ENCODE measurements at regions not wholly inside any gene's neighbourhood (a gene's known extent, or its start where the extent isn't known, plus 50 kb on each side); places are given as distances from the start of the nearest gene placed in this dataset.

GRCh38 chr20:1844325-1845162, 50.7 kb upstream of the SIRPA start:
- Histone ChIP-seq H3K9ac (ENCODE audit: insufficient read depth, low read depth, low read length) (no peak overlapping the region), H3K4me3 (replicated peaks in 1 of 3; ENCODE audit: insufficient read depth in 1 of 3, low read depth in 2 of 3, low read length in 3 of 3) (no peak overlapping the region), H3K27ac (ENCODE audit: extremely low read length, insufficient read depth, low read length) (no peak overlapping the region), H3K27me3 (ENCODE audit: control insufficient read depth in 1 of 2, insufficient read depth in 2 of 2, low read length in 2 of 2) (no peaks in the 10 kb centered on the region), H2AFZ (ENCODE audit: low read length) (no peak overlapping the region), H3K9me3 (ENCODE audit: low read length) (no peaks in the 10 kb centered on the region), H3K79me2 (ENCODE audit: insufficient read depth, low read length) (no peaks in the 10 kb centered on the region), H3K4me1 (ENCODE audit: insufficient read depth, low read length) (peaks cover 11% of the 10 kb centered on the region; the same call in 1 of the 2 replicates), H3K4me2 (ENCODE audit: low read depth, low read length) (no peak overlapping the region), H4K20me1 (ENCODE audit: insufficient read depth, low read length) (no peaks in the 10 kb centered on the region), H3K36me3 (replicated peaks in 1 of 2; ENCODE audit: control insufficient read depth in 1 of 2, insufficient read depth in 2 of 2, low read length in 2 of 2) (no peaks in the 10 kb centered on the region)
- no peak for TF ChIP-seq SIN3B (IDR thresholded peaks at IDR 0.05; ENCODE audit: low read length)
- no peak for TF ChIP-seq ZNF816 (CRISPR knock-in tag; IDR thresholded peaks at IDR 0.05; ENCODE audit: borderline replicate concordance)
- no peak for TF ChIP-seq ZNF296 (CRISPR knock-in tag; conservative IDR thresholded peaks at IDR 0.05)
- no peak for TF ChIP-seq ZNF207 (IDR thresholded peaks at IDR 0.05; ENCODE audit: borderline replicate concordance)
- no peak for TF ChIP-seq NAIF1 (CRISPR knock-in tag; IDR thresholded peaks at IDR 0.05; ENCODE audit: borderline replicate concordance)
- no peak for TF ChIP-seq MAZ (IDR thresholded peaks at IDR 0.05; ENCODE audit: borderline replicate concordance, low read depth, low read length)
- no peak for TF ChIP-seq MAZ (CRISPR knock-in tag; IDR thresholded peaks at IDR 0.05; ENCODE audit: low read depth)
- no peak for TF ChIP-seq SMC3 (IDR thresholded peaks at IDR 0.05; ENCODE audit: low read length)
- TF ChIP-seq ZNF205 (CRISPR knock-in tag; IDR thresholded peaks at IDR 0.05), result no peak
- TF ChIP-seq TBX3 (IDR thresholded peaks at IDR 0.05; ENCODE audit: borderline replicate concordance), result no peak
- no peak for TF ChIP-seq ZFYVE20 (CRISPR knock-in tag; IDR thresholded peaks at IDR 0.05; ENCODE audit: borderline replicate concordance, low read depth)
- no peak for TF ChIP-seq ZNF740 (CRISPR knock-in tag; IDR thresholded peaks at IDR 0.05)
- TF ChIP-seq MBD4 (IDR thresholded peaks at IDR 0.05; ENCODE audit: borderline replicate concordance, low read length), result no peak
- no peak for TF ChIP-seq MAFF (IDR thresholded peaks at IDR 0.05; ENCODE audit: low read depth, low read length)
- WGBS (ENCODE audit: low lambda C conversion rate), result 53% methylated on average over 10 of the region's 10 CpGs
- intact Hi-C loops (cut with micrococcal nuclease; ENCODE audit: unreplicated experiment) (no loop called here), in situ Hi-C loops (cut with HindIII; ENCODE audit: extremely low pct_ligation_motif_present, low pct_unique_long_range_greater_than_20kb) (no loop called here)
- DNase-seq (ENCODE audit: low spot score) (no peak), ATAC-seq (no peak), FAIRE-seq (no peak)
- ChIA-PET CTCF (ENCODE audit: low intra/inter-chr PET ratio, low total read pairs) (no interaction called here), POLR2A (no interaction called here)
- BruUV-seq (replicated peaks), result no TSS peak

Measured in HepG2 (cell line).